PC-9 (cell line): ENCODE measurements at regions not wholly inside any gene's neighbourhood (a gene's known extent, or its start where the extent isn't known, plus 50 kb on each side); places are given as distances from the start of the nearest gene placed in this dataset.

Source experiments
- BruUV-seq: library from RNA; stranded (reverse); fragments of 400-500 nt; replicated peaks from 2 replicates; lab custom pipeline; 2021; lab: Mats Ljungman, UMichigan
- CTCF ChIA-PET: fragments of 300-600 bp; sonication (Branson Sonifier 250); formaldehyde crosslinking; loops from one replicate; lab custom pipeline; 2022; ENCODE audit warnings: antibody characterized with exemption; lab: Charles Lee
- POLR2A ChIA-PET: fragments of 300-600 bp; sonication (Branson Sonifier 250); formaldehyde crosslinking; loops from one replicate; lab custom pipeline; 2022; ENCODE audit warnings: antibody characterized with exemption; ENCODE audit not compliant: unreplicated experiment; lab: Charles Lee
- DNase-seq, 2 experiments: peaks; one replicate each; pipeline versions ENCODE4 v3.0.0 to v3.0.0-alpha.2; 2015 to 2022; ENCODE audit warnings: mixed read lengths in 1 of 2
- H2AFZ ChIP-seq: fragments of 200-600 bp; sonication (generic); 2 replicates; pipeline ENCODE4 v1.8.1; 2017; ENCODE audit warnings: antibody characterized with exemption
- H3F3A ChIP-seq: fragments of 200-600 bp; sonication (generic); 2 replicates; pipeline ENCODE4 v1.8.1; 2017; ENCODE audit warnings: antibody characterized with exemption, mild to moderate bottlenecking, low read depth; ENCODE audit not compliant: insufficient read depth
- H3K27ac ChIP-seq: fragments of 200-600 bp; sonication (generic); 2 replicates; pipeline ENCODE4 v1.6.1; 2016; ENCODE audit warnings: mixed run types
- H3K27me3 ChIP-seq: fragments of 200-600 bp; sonication (generic); 2 replicates; pipeline ENCODE4 v1.6.1; 2016; ENCODE audit warnings: low read depth, mixed run types; ENCODE audit not compliant: insufficient read depth
- H3K36me3 ChIP-seq: fragments of 200-600 bp; sonication (generic); 2 replicates; pipeline ENCODE4 v1.6.1; 2016; ENCODE audit warnings: low read depth, mixed run types
- H3K4me1 ChIP-seq: fragments of 200-600 bp; sonication (generic); replicated peaks from 2 replicates; pipeline ENCODE4 v1.6.1; 2016; ENCODE audit warnings: mixed run types; ENCODE audit not compliant: insufficient read depth
- H3K4me2 ChIP-seq: fragments of 200-600 bp; sonication (generic); 2 replicates; pipeline ENCODE4 v1.6.1; 2017; ENCODE audit warnings: mixed run types
- H3K4me3 ChIP-seq: fragments of 200-600 bp; sonication (generic); 2 replicates; pipeline ENCODE4 v1.6.1; 2016; ENCODE audit warnings: mixed run types
- H3K79me2 ChIP-seq: fragments of 200-600 bp; sonication (generic); 2 replicates; pipeline ENCODE4 v1.6.1; 2017; ENCODE audit warnings: low read depth, mixed run types
- H3K9me2 ChIP-seq: fragments of 200-600 bp; sonication (generic); 2 replicates; pipeline ENCODE4 v1.8.1; 2017; ENCODE audit warnings: mild to moderate bottlenecking; ENCODE audit not compliant: insufficient read depth
- H3K9me3 ChIP-seq: fragments of 200-600 bp; sonication (generic); 2 replicates; pipeline ENCODE4 v1.8.1; 2016; ENCODE audit warnings: low read depth; ENCODE audit not compliant: insufficient read depth
- H4K20me1 ChIP-seq: fragments of 200-600 bp; sonication (generic); 2 replicates; pipeline ENCODE4 v1.8.1; 2017; ENCODE audit not compliant: insufficient read depth
- CTCF ChIP-seq: fragments of 200-600 bp; sonication (generic); conservative IDR thresholded peaks from 2 replicates; pipeline ENCODE4 v1.6.1; 2017; ENCODE audit warnings: mixed run types, antibody characterized with exemption, mild to moderate bottlenecking, moderate library complexity
- EZH2 ChIP-seq: fragments of 200-600 bp; sonication (generic); IDR thresholded peaks from 2 replicates; pipeline ENCODE4 v1.8.0; 2017; ENCODE audit warnings: antibody characterized with exemption, low read depth
- intact Hi-C: fragments of 100-400 bp; cut with micrococcal nuclease; formaldehyde crosslinking; loops from one replicate; pipeline ENCODE4 v1.10.0; 2022; ENCODE audit not compliant: unreplicated experiment

- Histone ChIP-seq H3K9me3 (no peaks in the 10 kb centered on the region), H3K4me3 (no peak overlapping the region), H3K79me2 (peaks cover 43% of the 10 kb centered on the region), H4K20me1 (no peaks in the 10 kb centered on the region), H2AFZ (no peak overlapping the region), H3K9me2 (no peaks in the 10 kb centered on the region), H3K27me3 (no peaks in the 10 kb centered on the region), H3K36me3 (no peaks in the 10 kb centered on the region), H3K27ac (no peak overlapping the region), H3F3A (0 out of 2 replicates have a peak, but pooled peaks cover 4% of the 10 kb centered on the region), H3K4me2 (no peak overlapping the region), H3K4me1 (peaks cover 18% of the 10 kb centered on the region)
- CTCF ChIA-PET: no interaction called here
- intact Hi-C loops: no loop called here
- BruUV-seq: no TSS peak
- POLR2A ChIA-PET: no interaction called here
- DNase-seq: no peak
- TF ChIP-seq EZH2 (no peak), CTCF (no peak)
Observed at GRCh38 chr12:107386569-107386968, 293.2 kb upstream of the CRY1 start.

GRCh38 chr12:107388263-107388662 is 294.9 kb upstream of the CRY1 start:
- Histone ChIP-seq H3K4me1 (peaks cover 24% of the 10 kb centered on the region), H2AFZ (no peak overlapping the region), H3K9me2 (no peaks in the 10 kb centered on the region), H3K79me2 (peaks cover 28% of the 10 kb centered on the region), H3K36me3 (no peaks in the 10 kb centered on the region), H3K4me3 (no peak overlapping the region), H3K9me3 (no peaks in the 10 kb centered on the region), H3K27me3 (no peaks in the 10 kb centered on the region), H4K20me1 (no peaks in the 10 kb centered on the region), H3F3A (peaks cover 4% of the 10 kb centered on the region; the same call in 1 of the 2 replicates), H3K27ac (no peak overlapping the region), H3K4me2 (no peak overlapping the region)
- ChIA-PET CTCF (no interaction called here), POLR2A (no interaction called here)
- TF ChIP-seq EZH2: no peak
- no peak for TF ChIP-seq CTCF
- DNase-seq: no peak
- intact Hi-C loops: no loop called here
- no TSS peak for BruUV-seq

- DNase-seq: no peak
- H3F3A ChIP-seq: peaks cover 4% of the 10 kb centered on the region; the same call in 1 of the 2 replicates
- H3K4me3 ChIP-seq: no peak overlapping the region
- H3K27me3 ChIP-seq: no peaks in the 10 kb centered on the region
- H3K9me2 ChIP-seq: no peaks in the 10 kb centered on the region
- H3K36me3 ChIP-seq: no peaks in the 10 kb centered on the region
- no peaks in the 10 kb centered on the region for H3K9me3 ChIP-seq
- H3K79me2 ChIP-seq: peaks cover 21% of the 10 kb centered on the region
- CTCF ChIA-PET: interaction anchor here (0.7 kb wide), 1 partner anchor 8 kb away, joined by 4 read pairs; no protein-coding TSS in a partner anchor
- POLR2A ChIA-PET: no interaction called here
- peaks cover 21% of the 10 kb centered on the region for H3K4me1 ChIP-seq
- H3K27ac ChIP-seq: no peak overlapping the region
- no peak overlapping the region for H3K4me2 ChIP-seq
- TF ChIP-seq CTCF (no peak), EZH2 (no peak)
- BruUV-seq: no TSS peak
- H2AFZ ChIP-seq: no peak overlapping the region
- intact Hi-C loops: no loop called here
- H4K20me1 ChIP-seq: no peaks in the 10 kb centered on the region
Observed at GRCh38 chr12:107390414-107390813, 295.2 kb upstream of the PWP1 start.
